ENCODE measurements at regions not wholly inside any gene's neighbourhood (a gene's known extent, or its start where the extent isn't known, plus 50 kb on each side); places are given as distances from the start of the nearest gene placed in this dataset.

DNA sequence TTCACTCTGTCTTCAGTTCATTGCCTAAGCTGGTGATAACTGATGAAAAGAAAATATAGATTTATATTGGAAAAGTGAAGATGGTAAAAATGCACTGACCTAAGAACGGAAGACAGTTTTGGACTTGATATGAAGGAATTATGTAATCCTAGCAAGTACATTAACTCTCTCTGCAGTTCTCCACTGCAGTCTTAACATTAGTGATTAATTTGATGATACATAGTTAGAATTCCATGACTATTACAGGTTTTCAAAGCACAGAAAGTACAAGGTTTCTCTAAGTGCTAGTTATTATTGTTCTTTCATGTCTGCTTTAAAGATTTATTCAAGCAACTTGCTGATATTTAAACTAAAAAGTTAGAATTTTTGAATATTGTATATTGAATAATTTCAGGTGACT lies 1591.7 kb upstream of the ADGRL3 start:
- TF ChIP-seq, protein P1, sequence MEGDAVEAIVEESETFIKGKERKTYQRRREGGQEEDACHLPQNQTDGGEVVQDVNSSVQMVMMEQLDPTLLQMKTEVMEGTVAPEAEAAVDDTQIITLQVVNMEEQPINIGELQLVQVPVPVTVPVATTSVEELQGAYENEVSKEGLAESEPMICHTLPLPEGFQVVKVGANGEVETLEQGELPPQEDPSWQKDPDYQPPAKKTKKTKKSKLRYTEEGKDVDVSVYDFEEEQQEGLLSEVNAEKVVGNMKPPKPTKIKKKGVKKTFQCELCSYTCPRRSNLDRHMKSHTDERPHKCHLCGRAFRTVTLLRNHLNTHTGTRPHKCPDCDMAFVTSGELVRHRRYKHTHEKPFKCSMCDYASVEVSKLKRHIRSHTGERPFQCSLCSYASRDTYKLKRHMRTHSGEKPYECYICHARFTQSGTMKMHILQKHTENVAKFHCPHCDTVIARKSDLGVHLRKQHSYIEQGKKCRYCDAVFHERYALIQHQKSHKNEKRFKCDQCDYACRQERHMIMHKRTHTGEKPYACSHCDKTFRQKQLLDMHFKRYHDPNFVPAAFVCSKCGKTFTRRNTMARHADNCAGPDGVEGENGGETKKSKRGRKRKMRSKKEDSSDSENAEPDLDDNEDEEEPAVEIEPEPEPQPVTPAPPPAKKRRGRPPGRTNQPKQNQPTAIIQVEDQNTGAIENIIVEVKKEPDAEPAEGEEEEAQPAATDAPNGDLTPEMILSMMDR (conservative IDR thresholded peaks at IDR 0.05 in 1 of 2, IDR thresholded peaks at IDR 0.05 in 1 of 2; ENCODE audit: extremely low read depth in 1 of 2, insufficient read depth in 1 of 2, low read depth in 1 of 2, low read length in 2 of 2) = no peak
- TF ChIP-seq EZH2 (IDR thresholded peaks at IDR 0.05; ENCODE audit: borderline replicate concordance, low read length) = no peak

Data from mammary epithelial cell (primary cell).